Renal pelvis (tissue), 1 donor: ENCODE measurements at regions not wholly inside any gene's neighbourhood (a gene's known extent, or its start where the extent isn't known, plus 50 kb on each side); places are given as distances from the start of the nearest gene placed in this dataset.

Experiments used
- DNase-seq: peaks from one replicate; pipeline ENCODE4 v3.0.0-alpha.2; 2013

DNA sequence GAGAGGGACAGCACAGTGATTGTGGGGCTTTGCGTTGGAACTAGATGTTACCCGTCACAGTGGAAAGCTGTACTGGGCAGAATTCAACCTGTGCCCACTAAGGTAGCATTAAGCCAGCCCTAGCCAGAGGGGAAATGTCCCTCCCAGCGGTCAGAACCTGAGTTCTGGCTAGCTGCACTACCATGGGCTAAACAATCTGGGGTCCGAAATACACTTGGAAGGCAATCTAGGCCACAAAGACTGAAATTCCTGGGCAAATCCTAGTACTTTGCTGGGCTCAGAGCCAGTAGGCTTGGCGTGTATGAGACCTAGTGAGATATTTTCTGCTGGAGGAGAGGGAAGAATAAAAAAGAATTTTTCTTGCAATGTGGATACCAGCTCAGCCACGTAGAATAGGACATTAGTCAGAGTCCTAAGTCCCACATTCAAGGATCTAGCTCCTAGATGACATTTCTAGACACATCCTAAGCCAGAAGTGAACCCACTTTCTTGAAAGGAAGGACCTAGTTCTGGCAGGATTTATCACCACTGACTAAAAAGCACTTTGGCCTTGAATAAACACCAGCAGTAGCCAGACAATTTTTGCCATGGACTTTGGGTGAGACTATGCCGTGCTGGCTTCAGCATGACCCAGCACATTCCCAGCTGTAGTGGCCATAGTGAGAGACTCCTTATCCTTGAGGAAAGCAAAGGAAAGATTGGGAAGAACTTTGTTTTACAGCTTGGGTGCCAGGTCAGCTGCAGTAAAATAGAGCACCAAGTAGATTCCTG lies 618.0 kb downstream of the BRINP1 start:
- DNase-seq, result no peak

DNA sequence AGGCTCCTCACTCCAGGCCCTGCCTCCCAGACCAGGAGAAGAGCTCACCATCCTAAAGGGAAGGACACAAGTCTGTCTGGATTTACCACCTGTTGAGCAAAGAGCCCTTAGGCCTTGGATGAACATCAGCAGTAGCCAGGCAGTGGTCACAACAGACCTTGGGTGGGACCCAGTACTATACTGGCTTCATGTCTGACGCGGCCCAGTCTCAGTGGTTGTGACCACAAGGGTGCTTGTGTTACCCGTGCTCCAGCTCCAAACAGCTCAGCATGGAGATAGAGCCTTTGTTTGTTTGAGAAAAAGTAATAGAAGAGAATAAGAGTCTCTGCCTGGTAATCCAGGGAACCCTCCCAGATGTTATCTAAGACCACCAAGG lies 617.4 kb downstream of the BRINP1 start:
- DNase-seq, result no peak

DNA sequence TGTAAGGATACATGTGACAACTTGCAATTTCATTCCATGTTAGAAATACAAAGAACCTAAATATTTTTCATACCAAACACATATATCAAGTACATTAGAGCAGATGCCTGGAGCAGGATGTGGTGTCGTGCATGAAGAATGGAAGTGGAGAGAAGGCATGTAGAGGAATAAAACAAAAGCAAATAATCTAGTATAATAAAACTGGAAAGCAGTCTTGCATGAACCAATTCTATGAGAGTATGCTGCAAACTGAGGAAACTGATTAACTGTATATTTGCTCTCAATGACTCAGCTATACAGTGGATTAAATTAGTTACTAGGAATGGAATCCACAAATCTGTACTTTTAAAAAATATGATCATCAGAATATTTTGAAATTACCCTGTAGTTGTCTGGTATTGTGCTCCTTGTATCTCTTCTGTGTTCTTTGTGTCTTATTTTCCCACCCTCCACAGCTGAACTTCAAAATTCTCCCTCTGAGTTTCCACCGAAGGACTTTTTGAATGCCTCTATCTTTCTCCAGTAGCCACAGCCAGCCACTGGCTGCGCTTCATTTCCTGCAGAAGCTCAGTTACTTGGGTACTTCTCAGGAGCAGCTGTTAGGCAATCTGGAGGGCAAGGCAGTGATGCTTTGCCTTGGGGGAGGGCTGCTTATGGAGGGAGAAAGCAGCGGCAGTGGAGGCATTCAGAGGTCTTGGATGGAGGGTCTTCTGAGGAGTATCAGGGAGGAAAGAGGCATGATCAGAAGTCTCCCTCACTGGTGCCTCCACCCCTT lies 608.0 kb downstream of the BRINP1 start:
- no peak for DNase-seq

GRCh38 chr9:118767571-118767970 lies 601.7 kb downstream of the BRINP1 start:
- DNase-seq, result no peak

DNA sequence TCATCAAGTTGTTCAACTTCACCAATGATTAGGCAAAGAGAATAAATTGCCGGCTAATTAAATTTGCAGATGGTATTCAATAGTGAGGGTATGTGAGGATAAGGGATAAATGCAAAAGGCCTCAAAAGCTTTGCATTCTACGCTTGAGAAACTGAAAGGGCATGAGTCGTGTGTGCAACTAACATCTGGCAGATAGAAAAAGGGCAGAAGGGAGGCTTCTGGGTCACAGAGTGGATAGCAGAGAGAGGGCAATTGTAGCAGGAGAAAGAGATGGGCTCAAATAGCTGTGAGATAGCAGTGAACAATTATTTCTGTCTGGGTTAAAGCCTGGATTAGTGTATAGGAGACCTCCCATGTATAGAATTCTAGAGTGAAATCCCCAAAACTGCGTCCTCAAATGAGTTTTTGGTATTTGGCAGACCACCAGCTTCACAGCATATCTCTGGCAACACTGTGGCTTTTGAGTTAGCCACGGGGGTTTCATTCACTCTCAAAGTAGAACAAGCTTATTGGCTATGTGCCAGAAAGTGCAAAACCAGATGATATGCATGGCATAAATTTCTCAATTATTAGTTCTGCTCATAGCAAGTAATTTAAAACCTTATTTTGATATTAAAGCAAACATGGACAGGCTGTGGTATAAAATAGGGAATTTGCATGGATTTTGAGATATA lies 586.3 kb downstream of the BRINP1 start:
- no peak for DNase-seq

DNA sequence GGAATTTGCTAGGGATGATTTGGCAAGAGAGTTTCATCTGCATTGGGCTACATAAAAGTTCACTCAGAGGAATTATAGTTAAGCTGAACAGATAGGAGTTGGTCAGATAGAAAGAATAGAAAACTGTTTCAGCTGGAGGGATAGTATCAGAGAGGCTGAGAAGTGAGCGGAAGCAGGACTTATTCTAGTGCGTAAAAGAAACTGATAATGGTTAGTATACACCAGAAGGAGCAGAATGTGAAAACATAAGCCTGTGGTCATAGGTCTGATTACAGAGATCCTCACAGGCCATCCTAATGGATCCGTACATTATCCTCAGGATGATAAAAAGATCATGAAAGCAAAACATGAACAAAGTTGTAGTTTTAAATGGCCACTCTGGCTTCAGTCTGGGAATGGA lies 585.2 kb downstream of the BRINP1 start:
- no peak for DNase-seq

GRCh38 chr9:118785456-118785855 lies 583.8 kb downstream of the BRINP1 start:
- no peak for DNase-seq

DNA sequence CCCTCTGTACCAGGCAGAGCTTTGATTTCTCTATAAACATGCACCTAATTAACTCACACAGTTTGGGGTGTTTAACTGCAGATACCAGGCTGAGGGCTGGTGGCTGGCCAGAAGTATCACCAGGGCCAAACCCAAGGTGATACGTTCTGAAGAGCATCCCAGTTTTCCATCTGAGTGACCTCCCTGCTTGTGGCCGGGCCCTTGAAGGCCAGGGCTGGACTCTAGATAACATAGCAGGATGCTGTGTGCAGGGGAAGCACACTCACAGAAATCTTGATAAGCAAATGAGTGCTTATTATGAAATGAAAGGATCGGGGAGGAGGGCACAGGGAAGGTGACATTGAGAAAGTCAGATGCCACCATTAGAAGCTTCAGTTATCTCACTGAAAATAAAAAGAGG lies 582.4 kb downstream of the BRINP1 start:
- DNase-seq, result no peak

GRCh38 chr9:118809160-118809625 lies 560.0 kb downstream of the BRINP1 start:
- no peak for DNase-seq

GRCh38 chr9:118829334-118829733 lies 539.9 kb downstream of the BRINP1 start:
- DNase-seq, result peak; percentile 22

- DNase-seq, result no peak
These were observed 536.9 kb downstream of the BRINP1 start for GRCh38 chr9:118832371-118832770.

DNA sequence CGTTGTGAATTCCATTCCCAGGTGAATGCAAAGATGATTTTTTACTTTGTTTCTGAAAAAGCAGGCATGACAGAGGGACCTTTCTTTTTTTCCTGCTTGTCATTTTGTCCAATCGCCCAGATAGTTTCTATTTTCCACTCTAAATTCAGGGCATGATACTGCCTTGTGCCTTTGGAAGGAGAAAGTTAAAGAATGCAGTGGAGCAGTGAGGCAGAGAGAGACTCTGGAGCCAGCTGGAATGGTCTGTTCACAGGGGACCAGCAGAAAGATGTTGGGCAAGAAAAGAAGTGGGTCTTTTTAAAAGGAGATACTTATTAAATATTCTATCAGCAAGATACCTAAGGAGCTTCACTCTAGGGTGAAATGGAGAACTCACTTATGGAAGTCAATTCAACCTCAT lies 532.3 kb downstream of the BRINP1 start:
- no peak for DNase-seq

GRCh38 chr9:118871531-118871930 lies 497.7 kb downstream of the BRINP1 start:
- no peak for DNase-seq

- DNase-seq, result no peak
These were observed 486.6 kb downstream of the BRINP1 start for GRCh38 chr9:118882684-118883083.

- no peak for DNase-seq
These were observed 485.8 kb downstream of the BRINP1 start for GRCh38 chr9:118883411-118883810.

- DNase-seq, result no peak
These were observed 478.0 kb downstream of the BRINP1 start for GRCh38 chr9:118891213-118891612.

GRCh38 chr9:118896324-118897000 lies 472.8 kb downstream of the BRINP1 start:
- no peak for DNase-seq

GRCh38 chr9:118918180-118918579 lies 451.1 kb downstream of the BRINP1 start:
- no peak for DNase-seq

DNA sequence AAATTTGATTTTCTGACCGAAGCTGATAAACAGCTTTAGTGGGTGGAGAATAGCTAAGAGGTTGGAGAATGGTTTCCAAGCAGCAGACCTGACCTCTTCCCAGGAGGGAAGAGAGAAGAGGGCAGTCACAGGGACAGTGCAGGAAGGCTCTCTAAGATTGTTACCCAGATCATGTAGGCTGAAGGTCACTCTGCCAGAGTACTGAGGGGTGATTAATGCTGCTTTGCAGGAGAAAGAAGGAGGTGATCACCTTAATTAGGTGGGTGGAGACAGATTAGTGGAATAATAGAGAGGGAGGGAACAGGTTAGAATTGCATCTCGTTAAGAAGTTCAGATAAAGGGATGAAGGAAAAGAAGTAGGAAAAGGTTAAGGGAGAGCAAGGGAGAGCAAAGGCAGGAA lies 440.5 kb downstream of the BRINP1 start:
- no peak for DNase-seq

DNA sequence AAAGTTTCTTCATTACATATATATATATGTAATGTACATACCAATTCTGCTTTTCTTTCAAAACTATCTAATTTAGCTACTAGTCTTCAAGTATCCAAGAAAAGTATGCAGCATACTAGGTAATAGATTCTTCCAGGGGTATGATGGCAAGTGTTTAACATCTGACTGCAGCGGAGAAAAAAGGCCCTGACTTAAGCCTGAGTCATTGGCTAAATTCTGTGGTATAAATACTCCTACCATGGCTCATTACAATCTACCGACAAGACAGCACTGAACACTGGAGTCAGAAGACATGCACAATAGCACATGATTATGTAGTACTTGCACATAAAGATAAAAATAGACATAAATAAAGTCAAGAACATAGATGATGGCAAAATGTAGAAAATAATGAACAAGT lies 439.9 kb downstream of the BRINP1 start:
- no peak for DNase-seq

- DNase-seq, result no peak
These were observed 437.3 kb downstream of the BRINP1 start for GRCh38 chr9:118931941-118932340.

DNA sequence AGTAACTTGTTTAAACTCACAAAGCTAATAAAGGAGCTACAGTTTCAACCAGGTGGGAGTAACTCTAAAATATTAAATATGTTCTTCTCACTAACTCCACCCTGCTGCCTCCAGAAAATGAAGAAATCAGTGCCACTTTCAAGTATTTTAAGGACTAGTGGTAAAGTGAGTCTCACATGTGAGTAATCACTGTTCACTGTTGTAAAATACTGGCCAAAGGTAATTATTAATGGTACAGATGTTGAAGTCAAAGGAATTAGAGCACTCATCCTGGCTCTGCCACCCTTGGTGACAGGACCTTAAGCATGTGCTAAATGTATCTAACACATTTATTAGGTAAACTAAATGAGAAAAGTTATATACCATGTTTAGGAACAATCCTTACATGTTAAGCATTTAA lies 430.7 kb downstream of the BRINP1 start:
- no peak for DNase-seq
